ENCODE measurements at regions not wholly inside any gene's neighbourhood (a gene's known extent, or its start where the extent isn't known, plus 50 kb on each side); places are given as distances from the start of the nearest gene placed in this dataset.

- no peak for TF ChIP-seq CTCF (IDR thresholded peaks at IDR 0.05)
- intact Hi-C loops (cut with DNase I), result no loop called here
- no peak overlapping the region for H3K27ac ChIP-seq
- no peak for DNase-seq
- no peak overlapping the region for H3K4me3 ChIP-seq
- no peaks in the 10 kb centered on the region for H3K36me3 ChIP-seq
- no peaks in the 10 kb centered on the region for H3K4me1 ChIP-seq
- H3K9me3 ChIP-seq, result no peaks in the 10 kb centered on the region
- no peaks in the 10 kb centered on the region for H3K27me3 ChIP-seq
- ATAC-seq, result no peak
Measured at GRCh38 chr6:6508643-6509042, 79.9 kb upstream of the LY86 start.

- intact Hi-C loops (cut with DNase I), result no loop called here
- H3K27ac ChIP-seq, result no peak overlapping the region
- no peak for TF ChIP-seq CTCF (IDR thresholded peaks at IDR 0.05)
- H3K4me1 ChIP-seq, result no peaks in the 10 kb centered on the region
- no peak overlapping the region for H3K4me3 ChIP-seq
- H3K27me3 ChIP-seq, result no peaks in the 10 kb centered on the region
- no peaks in the 10 kb centered on the region for H3K9me3 ChIP-seq
- DNase-seq (no peak), ATAC-seq (no peak)
- no peaks in the 10 kb centered on the region for H3K36me3 ChIP-seq
Measured at GRCh38 chr6:6509284-6509683, 79.2 kb upstream of the LY86 start.

GRCh38 chr6:6512711-6513110 lies 75.8 kb upstream of the LY86 start:
- no peak overlapping the region for H3K27ac ChIP-seq
- H3K36me3 ChIP-seq, result no peaks in the 10 kb centered on the region
- no peak overlapping the region for H3K4me3 ChIP-seq
- no peaks in the 10 kb centered on the region for H3K27me3 ChIP-seq
- no peak for DNase-seq
- no peak for ATAC-seq
- intact Hi-C loops (cut with DNase I), result no loop called here
- H3K9me3 ChIP-seq, result no peaks in the 10 kb centered on the region
- H3K4me1 ChIP-seq, result no peaks in the 10 kb centered on the region
- no peak for TF ChIP-seq CTCF (IDR thresholded peaks at IDR 0.05)

GRCh38 chr6:6515691-6516607 lies 72.6 kb upstream of the LY86 start:
- no peak for TF ChIP-seq CTCF (IDR thresholded peaks at IDR 0.05)
- Histone ChIP-seq H3K27ac (no peak overlapping the region), H3K4me1 (no peaks in the 10 kb centered on the region), H3K36me3 (no peaks in the 10 kb centered on the region), H3K9me3 (no peaks in the 10 kb centered on the region), H3K4me3 (no peak overlapping the region), H3K27me3 (no peaks in the 10 kb centered on the region)
- ATAC-seq, result no peak
- intact Hi-C loops (cut with DNase I), result no loop called here
- DNase-seq, result no peak

GRCh38 chr6:6516666-6517458 lies 71.7 kb upstream of the LY86 start:
- Histone ChIP-seq H3K27ac (no peak overlapping the region), H3K9me3 (no peaks in the 10 kb centered on the region), H3K4me3 (no peak overlapping the region), H3K36me3 (no peaks in the 10 kb centered on the region), H3K4me1 (no peaks in the 10 kb centered on the region), H3K27me3 (no peaks in the 10 kb centered on the region)
- intact Hi-C loops (cut with DNase I), result no loop called here
- no peak for TF ChIP-seq CTCF (IDR thresholded peaks at IDR 0.05)
- ATAC-seq, result no peak
- DNase-seq, result no peak
